GM19463 (cell line): ENCODE measurements at regions not wholly inside any gene's neighbourhood (a gene's known extent, or its start where the extent isn't known, plus 50 kb on each side); places are given as distances from the start of the nearest gene placed in this dataset.

Source experiments
- ATAC-seq: cut with Tn5 transposase; IDR thresholded peaks from one replicate; pipeline ENCODE4 v1.9.1; 2021; ENCODE audit warnings: mild to moderate bottlenecking, moderate library complexity; ENCODE audit not compliant: unreplicated experiment

DNA sequence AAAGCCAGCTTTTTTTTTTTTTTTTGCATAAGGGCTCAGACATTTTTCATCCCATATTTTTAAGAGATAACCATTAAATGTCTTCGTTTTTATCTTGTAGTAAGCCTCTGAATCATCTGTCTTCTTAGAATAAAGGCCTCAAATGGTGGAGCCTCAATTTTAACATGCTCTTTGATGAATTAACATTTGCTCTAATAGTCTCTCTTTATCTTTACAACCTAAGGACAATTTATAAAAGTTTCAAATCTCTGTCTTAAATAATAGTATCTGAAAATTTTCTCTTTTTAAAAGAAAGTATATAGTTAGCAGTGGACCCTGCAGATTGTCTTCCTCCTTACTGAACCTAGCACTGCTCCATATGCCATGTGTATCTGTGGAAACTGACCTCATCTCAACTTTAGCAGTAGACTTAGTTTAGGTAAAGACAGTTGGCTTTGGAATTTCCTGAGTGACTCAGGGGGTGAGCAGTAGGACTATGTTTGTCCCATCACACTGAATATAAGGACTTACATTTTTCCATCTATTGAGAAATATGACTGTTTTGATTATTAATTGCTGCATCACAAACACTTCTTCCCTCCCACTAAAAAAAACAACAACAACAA is 1658.0 kb downstream of the STIM2 start:
- no peak for ATAC-seq

DNA sequence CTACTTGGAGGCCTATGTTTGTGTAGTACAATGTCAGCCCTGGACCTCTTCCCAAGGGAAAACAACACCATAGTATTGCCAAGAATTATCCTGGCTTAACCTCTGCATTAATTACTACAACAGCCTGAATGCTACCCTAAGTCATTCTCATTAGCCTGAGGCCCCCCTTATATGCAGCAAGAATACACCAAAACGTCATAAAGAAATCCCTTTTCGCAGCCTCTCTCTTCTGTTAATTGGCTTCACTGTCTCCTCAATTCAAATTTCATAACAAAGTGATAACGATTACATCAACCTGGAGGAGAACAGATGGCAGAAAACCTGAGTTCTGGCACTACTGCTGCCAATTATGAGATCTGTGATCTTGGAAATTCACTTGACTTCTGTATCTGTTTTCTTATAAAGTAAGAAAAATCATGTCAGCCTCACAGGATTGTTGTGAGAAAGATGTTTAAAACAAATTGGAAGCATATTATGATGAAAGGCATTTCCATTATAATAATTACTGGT is 1663.1 kb downstream of the STIM2 start:
- ATAC-seq = no peak

DNA sequence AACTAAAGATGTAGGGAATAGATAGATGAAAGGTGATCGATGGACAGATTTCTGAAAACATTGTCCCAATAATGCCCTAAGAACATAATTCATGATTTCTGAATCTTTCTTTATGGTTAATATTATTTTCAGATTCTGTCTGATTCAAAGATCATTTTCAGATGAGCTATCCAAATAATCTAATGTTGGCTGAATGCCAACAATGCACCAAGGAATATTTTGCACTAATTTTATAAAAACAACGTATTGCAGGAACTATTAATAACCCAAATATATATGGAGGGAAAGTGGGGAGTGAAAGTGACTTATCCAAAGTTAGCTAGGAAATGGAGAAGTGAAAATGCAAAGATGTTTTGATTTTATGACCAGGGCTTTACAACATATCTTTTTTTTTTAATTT is 1675.5 kb downstream of the STIM2 start:
- ATAC-seq = no peak

DNA sequence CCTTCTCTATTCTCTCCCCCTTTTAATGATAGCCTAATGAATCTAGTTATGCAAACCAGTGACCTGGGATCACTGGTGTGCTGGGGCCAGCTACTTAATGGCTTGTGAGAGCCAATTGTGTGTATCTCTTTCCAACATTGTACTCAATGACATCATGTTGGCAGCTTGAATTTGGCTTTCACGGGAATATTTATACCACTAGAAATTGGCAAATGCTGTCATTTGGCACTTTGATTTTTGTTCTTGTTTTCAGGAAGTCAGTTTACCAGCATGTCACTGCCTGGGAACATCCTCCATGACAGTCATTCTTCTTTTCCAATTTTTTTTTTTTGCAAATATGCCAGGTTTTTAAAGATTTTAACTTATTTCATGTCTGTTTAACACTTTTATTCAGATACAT is 1685.3 kb downstream of the STIM2 start:
- no peak for ATAC-seq

DNA sequence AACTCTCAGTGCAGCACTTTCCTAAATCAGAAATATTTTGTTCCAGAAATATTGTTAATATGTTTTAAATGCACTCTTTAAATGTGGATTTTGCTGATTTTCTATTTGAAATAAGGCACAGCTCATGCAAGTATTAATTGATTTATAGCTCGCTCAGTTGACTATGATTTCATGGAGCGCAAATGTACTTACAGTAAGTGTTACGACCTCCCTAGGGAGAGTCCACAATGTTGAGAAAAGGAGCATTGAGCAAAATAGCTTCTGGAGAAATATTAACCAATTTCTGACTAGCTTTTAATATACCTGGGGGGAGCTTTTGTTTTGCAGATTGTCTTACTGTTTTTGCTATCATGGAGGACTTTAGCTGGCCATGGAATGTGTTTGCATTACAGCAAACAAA is 1687.5 kb downstream of the STIM2 start:
- no peak for ATAC-seq

DNA sequence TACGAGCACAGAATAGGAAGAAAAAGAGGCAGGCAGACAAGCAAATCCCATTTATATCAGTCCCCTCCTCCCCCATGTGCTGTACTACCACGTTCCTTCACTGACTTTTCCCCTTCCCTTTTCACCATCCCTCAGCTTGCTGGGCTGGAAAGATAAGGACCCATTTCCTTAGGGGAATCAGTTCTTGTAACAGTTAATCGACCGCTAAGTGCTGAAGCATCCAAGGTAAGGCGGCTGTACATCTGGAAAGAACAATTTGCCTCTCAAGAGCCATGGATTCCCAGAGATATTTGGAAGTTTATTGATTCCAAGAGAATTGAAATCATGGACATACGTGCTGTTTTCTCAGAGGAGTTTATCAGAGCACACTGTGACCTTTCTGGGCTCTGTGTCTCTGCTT is 1688.0 kb downstream of the STIM2 start:
- ATAC-seq = no peak

GRCh38 chr4:28555866-28556265 is 1695.2 kb downstream of the STIM2 start:
- no peak for ATAC-seq

GRCh38 chr4:28557755-28558154 is 1697.1 kb downstream of the STIM2 start:
- ATAC-seq = no peak

GRCh38 chr4:28558895-28559294 is 1698.3 kb downstream of the STIM2 start:
- no peak for ATAC-seq

- no peak for ATAC-seq
Observed at GRCh38 chr4:28562913-28563312, 1702.3 kb downstream of the STIM2 start.

- no peak for ATAC-seq
Observed at GRCh38 chr4:28565396-28565795, 1704.8 kb downstream of the STIM2 start.

GRCh38 chr4:28600958-28601357 is 1740.3 kb downstream of the STIM2 start:
- ATAC-seq = no peak

DNA sequence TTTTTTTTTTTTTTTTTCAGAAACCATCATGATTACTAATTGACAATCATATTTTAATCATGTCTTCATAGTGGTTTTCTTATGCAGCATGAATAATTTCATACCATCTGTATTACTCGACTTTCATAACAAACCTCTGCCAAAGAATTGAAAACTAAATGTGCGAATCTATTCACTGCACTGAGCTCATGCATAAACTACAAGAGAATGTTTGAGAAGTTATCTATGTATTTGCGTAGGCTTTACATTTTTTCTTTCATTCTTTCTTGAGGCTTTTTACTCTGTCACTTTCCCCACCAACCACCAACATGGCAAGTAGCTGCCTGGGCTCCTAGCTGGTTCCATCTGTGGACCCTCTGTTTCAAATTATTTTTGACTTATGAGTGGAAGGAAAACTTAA is 1761.0 kb downstream of the STIM2 start:
- no peak for ATAC-seq

DNA sequence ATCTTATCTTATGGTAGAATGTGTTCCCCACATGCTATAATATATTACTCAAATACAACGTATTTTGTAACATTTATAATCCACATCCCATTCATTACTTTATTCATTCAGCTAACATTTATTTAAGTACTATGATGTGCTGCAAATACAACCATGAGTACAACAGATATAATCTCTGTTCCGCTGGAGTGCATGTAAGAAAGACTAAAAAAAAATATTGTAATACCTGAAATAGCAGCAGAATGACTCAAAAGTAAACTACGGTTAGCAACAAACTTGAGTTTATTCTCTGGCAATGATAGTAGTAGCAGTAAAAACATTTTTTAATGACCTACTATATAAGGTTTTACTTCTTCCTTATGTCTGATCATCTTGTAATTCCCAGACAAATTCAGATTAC is 1776.3 kb downstream of the STIM2 start:
- ATAC-seq = no peak

GRCh38 chr4:28639747-28640146 is 1779.1 kb downstream of the STIM2 start:
- no peak for ATAC-seq

DNA sequence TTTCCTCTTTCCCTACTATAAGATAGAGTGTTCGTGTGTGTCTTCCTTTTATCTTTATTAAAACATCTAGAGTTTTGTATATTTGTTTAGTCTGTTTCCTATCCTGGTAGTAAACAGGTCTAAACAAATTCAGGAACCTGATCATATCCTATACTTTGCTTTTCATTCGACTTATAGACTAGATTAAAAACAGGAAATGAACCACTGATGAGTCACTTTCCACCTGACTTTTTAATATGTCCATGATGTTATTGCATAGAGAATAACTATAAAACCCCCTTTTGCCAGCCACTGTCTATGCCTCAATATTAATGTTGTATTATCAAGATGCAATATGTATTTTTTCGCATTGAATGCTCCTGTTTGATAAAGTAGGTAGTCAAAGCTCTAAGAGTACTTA is 1794.0 kb downstream of the STIM2 start:
- no peak for ATAC-seq

GRCh38 chr4:28665306-28665705 is 1804.7 kb downstream of the STIM2 start:
- ATAC-seq = no peak

DNA sequence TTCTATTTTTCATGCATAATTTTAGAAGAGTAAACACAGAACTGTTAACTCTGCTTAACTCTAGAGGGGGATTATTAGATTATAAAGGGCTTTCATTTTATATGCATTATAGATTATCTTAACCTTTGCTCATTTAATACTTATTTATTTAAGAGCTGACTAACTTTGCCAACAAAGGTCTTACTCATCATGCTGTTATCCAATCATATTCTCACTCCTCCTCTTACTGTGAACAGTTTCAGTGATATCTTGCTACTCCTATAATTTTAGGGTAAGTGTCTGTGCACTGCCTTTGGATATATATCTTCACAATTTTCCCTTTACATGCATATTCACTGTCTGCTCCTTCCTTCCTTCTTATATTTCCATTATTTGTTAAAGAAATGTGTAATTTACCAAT is 1814.9 kb downstream of the STIM2 start:
- no peak for ATAC-seq

- no peak for ATAC-seq
Observed at GRCh38 chr4:28677808-28678207, 1817.2 kb downstream of the STIM2 start.

GRCh38 chr4:28682847-28683246 is 1822.2 kb downstream of the STIM2 start:
- no peak for ATAC-seq

DNA sequence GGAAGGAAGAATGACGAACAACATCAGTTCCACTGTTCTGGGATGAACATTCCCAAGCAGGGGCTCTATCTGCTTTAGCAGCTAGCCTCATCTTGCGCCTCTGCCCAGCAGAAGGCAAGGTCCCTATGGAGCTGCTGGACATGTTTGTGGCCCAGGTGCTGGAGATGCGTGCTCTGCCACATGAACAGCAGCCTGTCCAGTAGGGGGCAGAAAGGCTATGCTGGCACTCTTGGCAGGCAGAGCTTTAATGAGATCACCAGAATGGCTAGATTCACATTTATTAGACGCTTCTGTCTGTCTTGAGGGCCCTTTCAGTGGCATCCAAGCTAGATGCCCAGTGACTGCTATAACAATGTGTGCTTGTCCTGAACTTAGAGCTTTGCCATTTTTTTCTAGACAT is 1826.0 kb downstream of the STIM2 start:
- ATAC-seq = no peak

GRCh38 chr4:28690890-28691289 is 1830.2 kb downstream of the STIM2 start:
- ATAC-seq = no peak

DNA sequence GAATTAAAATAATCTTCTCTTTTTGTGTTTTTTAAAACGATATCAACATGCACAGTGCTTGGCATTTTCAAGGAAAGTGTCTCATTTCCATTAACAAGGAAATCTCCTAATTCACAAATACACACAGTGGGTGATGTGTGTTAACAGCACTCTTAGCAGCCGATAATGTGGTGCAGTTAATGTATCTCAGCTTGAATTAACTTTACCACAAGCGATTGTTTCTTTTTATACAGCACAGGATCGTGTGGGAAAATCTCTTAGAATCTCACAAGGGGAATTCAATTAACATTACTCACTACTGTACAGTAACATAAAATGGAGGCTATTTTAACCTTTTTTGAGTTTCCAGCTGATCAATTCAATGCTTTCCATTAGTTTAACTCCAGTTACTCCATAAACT is 1841.9 kb downstream of the STIM2 start:
- ATAC-seq = no peak
